Spleen (tissue), 11 donors: ENCODE measurements at regions not wholly inside any gene's neighbourhood (a gene's known extent, or its start where the extent isn't known, plus 50 kb on each side); places are given as distances from the start of the nearest gene placed in this dataset.

ENCODE experiments used
- DNase-seq: peaks from one replicate; pipeline ENCODE4 v3.0.0-alpha.2; 2020
- H3K27ac ChIP-seq, 8 donors: fragments of 200-600 bp; sonication (generic) in 7 of 8; 1 replicate in 4 of 8; 2 replicates in 4 of 8; pipeline versions ENCODE4 v1.5.0 to v1.8.0; 2016 to 2021; ENCODE audit warnings: inconsistent platforms in 4 of 8, mild to moderate bottlenecking in 4 of 8, moderate library complexity in 1 of 8
- H3K27me3 ChIP-seq, 7 donors: fragments of 200-600 bp; sonication (generic) in 6 of 7; replicated peaks in 1 of 7; 1 replicate in 4 of 7; 2 replicates in 3 of 7; pipeline versions ENCODE4 v1.5.0 to v1.8.0; 2016 to 2021; ENCODE audit warnings: inconsistent platforms in 3 of 7, mild to moderate bottlenecking in 1 of 7
- H3K36me3 ChIP-seq, 6 donors: fragments of 200-600 bp; sonication (generic) in 5 of 6; 1 replicate in 4 of 6; 2 replicates in 2 of 6; pipeline versions ENCODE4 v1.5.0 to v1.8.0; 2016 to 2021; ENCODE audit warnings: inconsistent platforms in 2 of 6
- H3K4me1 ChIP-seq, 6 donors: fragments of 200-600 bp; sonication (generic) in 5 of 6; 1 replicate in 3 of 6; 2 replicates in 3 of 6; pipeline versions ENCODE4 v1.5.0 to v1.8.0; 2016 to 2021; ENCODE audit warnings: inconsistent platforms in 3 of 6
- H3K4me3 ChIP-seq, 8 donors: fragments of 200-600 bp; sonication (generic) in 7 of 8; 1 replicate in 4 of 8; 2 replicates in 4 of 8; pipeline versions ENCODE4 v1.5.0 to v1.8.0; 2016 to 2021; ENCODE audit warnings: inconsistent platforms in 4 of 8, mild to moderate bottlenecking in 4 of 8, moderate library complexity in 2 of 8
- H3K9me3 ChIP-seq, 8 donors: fragments of 200-600 bp; sonication (generic) in 7 of 8; 1 replicate in 4 of 8; 2 replicates in 4 of 8; pipeline versions ENCODE4 v1.5.0 to v1.8.0; 2016 to 2021; ENCODE audit warnings: inconsistent platforms in 4 of 8
- POLR2A ChIP-seq, 3 donors: fragments of 450-650 bp; IDR thresholded peaks; one replicate each; pipeline ENCODE4 v1.5.1; 2017; ENCODE audit warnings: antibody characterized with exemption in 3 of 3, mild to moderate bottlenecking in 1 of 3
- POLR2AphosphoS5 ChIP-seq, 3 donors: sonication (generic); formaldehyde crosslinking; IDR thresholded peaks; one replicate each; pipeline ENCODE4 v1.5.1; 2017; ENCODE audit warnings: antibody characterized with exemption in 3 of 3
- WGBS, 5 donors: extraction: QIAGEN DNeasy Blood & Tissue Kit in 3 of 5; methylation state at CpG; one replicate each; pipeline versions ENCODE4 v1.1.5 to v1.1.7; 2013 to 2018; 5-methylcytosine and 5-hydroxymethylcytosine counted together
- intact Hi-C: fragments of 100-400 bp; cut with DNase I; formaldehyde crosslinking; loops from one replicate; pipeline ENCODE4 v1.15.0; 2023; ENCODE audit warnings: low total_unique reads
- TF ChIP-seq, protein P1 (sequence below), 11 experiments: fragments of 200-600 bp in 7 of 11; fragments of 450-650 bp in 4 of 11; sonication (generic) in 4 of 11; IDR thresholded peaks in 8 of 11; conservative IDR thresholded peaks in 3 of 11; 1 replicate in 7 of 11; 2 replicates in 4 of 11; pipeline versions ENCODE4 v1.4.0 to v1.8.0; 2016 to 2021; ENCODE audit warnings: antibody characterized with exemption in 11 of 11, inconsistent platforms in 4 of 11, mild to moderate bottlenecking in 1 of 11
- donor health status: healthy with polysubstance abuse.
- donor health status: DM: no; HTN: no; CAD: no; lungs with moderate emphysema.
- donor health status: DM: no; HTN: no; CAD: no.
- donor health status: Bipolar disorder and iron deficiency.
- donor health status: healthy.
- donor health status: DM: no; HTN: no; CAD: no.
- donor health status: DM: yes; HTN: yes; CAD: no.

DNA sequence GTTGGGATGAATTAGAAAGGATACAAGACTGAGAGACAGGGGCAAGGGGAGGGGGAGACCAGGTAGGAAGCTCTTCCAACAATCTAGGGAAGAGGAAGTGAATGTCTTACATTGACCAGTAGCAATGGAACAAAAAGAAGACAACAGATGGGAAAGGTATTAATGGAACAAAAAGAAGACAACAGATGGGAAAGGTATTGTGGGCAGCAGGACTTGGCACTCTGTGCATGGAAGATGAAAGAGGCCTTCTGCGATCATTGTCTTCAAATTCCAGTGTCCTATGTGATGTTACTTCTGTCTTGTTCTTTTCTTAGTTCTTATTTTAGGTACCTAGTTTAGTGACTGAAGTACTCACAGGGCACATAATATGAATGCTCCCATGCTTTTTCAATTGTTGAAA is 161.8 kb downstream of the PALM2AKAP2 start:
- no peaks in the 10 kb centered on the region for H3K9me3 ChIP-seq
- H3K4me1 ChIP-seq: peaks cover 0 to 7% (median 0%) of the 10 kb centered on the region in 6 donors
- TF ChIP-seq POLR2A (IDR thresholded peaks at IDR 0.05): no peak
- TF ChIP-seq, protein P1, sequence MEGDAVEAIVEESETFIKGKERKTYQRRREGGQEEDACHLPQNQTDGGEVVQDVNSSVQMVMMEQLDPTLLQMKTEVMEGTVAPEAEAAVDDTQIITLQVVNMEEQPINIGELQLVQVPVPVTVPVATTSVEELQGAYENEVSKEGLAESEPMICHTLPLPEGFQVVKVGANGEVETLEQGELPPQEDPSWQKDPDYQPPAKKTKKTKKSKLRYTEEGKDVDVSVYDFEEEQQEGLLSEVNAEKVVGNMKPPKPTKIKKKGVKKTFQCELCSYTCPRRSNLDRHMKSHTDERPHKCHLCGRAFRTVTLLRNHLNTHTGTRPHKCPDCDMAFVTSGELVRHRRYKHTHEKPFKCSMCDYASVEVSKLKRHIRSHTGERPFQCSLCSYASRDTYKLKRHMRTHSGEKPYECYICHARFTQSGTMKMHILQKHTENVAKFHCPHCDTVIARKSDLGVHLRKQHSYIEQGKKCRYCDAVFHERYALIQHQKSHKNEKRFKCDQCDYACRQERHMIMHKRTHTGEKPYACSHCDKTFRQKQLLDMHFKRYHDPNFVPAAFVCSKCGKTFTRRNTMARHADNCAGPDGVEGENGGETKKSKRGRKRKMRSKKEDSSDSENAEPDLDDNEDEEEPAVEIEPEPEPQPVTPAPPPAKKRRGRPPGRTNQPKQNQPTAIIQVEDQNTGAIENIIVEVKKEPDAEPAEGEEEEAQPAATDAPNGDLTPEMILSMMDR (IDR thresholded peaks at IDR 0.05 in 8 of 11, conservative IDR thresholded peaks at IDR 0.05 in 3 of 11): no peak
- no peak for TF ChIP-seq POLR2AphosphoS5 (IDR thresholded peaks at IDR 0.05)
- intact Hi-C loops: no loop called here
- no peak overlapping the region for H3K27ac ChIP-seq
- no peaks in the 10 kb centered on the region for H3K27me3 ChIP-seq
- 96 to 100% (median 100%) methylated on average over 1 of the region's 1 CpG for WGBS, 5 donors
- no peaks in the 10 kb centered on the region for H3K36me3 ChIP-seq
- no peak overlapping the region for H3K4me3 ChIP-seq
- no peak for DNase-seq

DNA sequence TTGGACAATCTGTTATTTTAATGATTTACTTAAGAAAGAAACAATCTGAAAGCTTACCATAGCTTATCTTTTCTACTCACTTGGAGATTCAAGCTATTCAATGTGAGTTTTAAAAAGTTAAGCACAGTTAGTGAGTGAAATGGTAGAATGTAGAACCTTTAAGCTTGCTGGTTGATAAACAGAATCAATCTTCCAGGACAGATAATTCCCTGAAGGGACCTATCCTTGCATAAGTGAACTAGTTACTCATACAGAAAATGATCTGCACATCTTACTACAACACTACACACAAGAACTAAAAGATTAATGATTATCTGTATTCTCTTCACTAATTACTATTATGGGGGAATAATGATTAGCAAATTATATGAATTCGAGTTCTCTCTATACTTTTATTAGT is 165.6 kb downstream of the PALM2AKAP2 start:
- DNase-seq: no peak
- Histone ChIP-seq H3K9me3 (no peaks in the 10 kb centered on the region), H3K4me3 (no peak overlapping the region), H3K4me1 (peaks cover 0 to 3% (median 0%) of the 10 kb centered on the region in 6 donors), H3K27me3 (no peaks in the 10 kb centered on the region), H3K27ac (no peak overlapping the region), H3K36me3 (no peaks in the 10 kb centered on the region)
- intact Hi-C loops: no loop called here
- WGBS, 5 donors: 86 to 92% (median 90%) methylated on average over 1 of the region's 1 CpG
- TF ChIP-seq POLR2AphosphoS5 (IDR thresholded peaks at IDR 0.05) (no peak), POLR2A (IDR thresholded peaks at IDR 0.05) (no peak)
- TF ChIP-seq, protein P1 (IDR thresholded peaks at IDR 0.05 in 8 of 11, conservative IDR thresholded peaks at IDR 0.05 in 3 of 11): no peak

DNA sequence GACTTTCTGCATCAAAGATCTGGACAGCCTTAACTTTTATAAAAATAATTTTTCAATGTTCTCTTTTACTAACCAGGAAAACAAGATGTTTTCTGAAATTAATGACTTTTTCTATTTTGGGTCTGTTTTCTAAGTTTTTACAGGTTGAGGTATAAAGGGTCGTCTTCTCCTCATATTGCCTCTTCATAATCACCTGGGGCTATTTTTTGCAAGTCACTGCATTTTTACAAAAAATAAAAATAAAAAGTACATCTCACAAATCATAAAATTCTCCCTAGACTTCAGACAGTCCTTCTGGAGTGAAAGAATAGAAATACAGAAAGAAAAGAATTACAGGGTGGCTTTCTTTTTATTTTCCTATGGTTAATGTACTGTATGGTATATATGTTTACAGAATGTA is 168.5 kb downstream of the PALM2AKAP2 start:
- Histone ChIP-seq H3K4me1 (no peaks in the 10 kb centered on the region), H3K9me3 (no peaks in the 10 kb centered on the region), H3K27me3 (no peaks in the 10 kb centered on the region), H3K27ac (no peak overlapping the region), H3K36me3 (no peaks in the 10 kb centered on the region), H3K4me3 (no peak overlapping the region)
- TF ChIP-seq POLR2AphosphoS5 (IDR thresholded peaks at IDR 0.05) (no peak), POLR2A (IDR thresholded peaks at IDR 0.05) (no peak)
- TF ChIP-seq, protein P1 (IDR thresholded peaks at IDR 0.05 in 8 of 11, conservative IDR thresholded peaks at IDR 0.05 in 3 of 11): no peak
- DNase-seq: no peak
- WGBS, 5 donors: 78 to 90% (median 84%) methylated on average over 1 of the region's 1 CpG
- intact Hi-C loops: no loop called here

DNA sequence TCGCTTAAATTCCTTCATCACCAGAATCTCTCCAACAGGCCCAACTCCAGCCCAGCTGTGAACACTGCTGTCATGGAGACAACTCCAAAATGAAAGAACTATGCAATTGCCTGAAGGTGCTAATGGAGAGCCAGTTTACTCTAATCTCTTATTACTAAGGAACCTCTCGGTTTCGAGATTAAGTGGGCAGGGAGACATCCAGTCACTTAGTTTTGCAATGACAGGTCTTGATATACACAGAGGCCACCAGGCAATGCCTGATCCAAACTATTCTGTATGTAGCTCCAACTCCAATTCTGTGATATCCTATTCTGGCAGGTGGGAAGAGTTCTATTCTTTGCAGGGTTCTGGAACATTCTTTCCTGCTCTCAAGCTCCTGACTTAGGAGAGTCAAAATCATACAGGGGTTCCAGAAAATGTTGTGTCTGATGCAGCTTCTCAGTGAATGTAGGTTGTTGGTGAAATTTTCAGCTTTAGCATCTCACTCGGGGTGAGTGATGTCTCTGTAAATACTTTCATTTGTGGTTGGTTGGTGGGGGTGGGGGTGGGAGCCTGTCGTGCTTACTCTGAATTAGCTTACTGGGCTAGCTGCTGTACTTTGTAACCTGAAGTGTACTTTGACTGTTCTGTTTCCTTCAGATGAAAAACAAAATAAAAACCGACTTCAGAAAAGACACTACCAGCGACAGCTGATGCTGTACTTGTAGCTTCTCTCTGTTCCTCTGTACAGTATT is 170.9 kb downstream of the PALM2AKAP2 start:
- Histone ChIP-seq H3K9me3 (no peaks in the 10 kb centered on the region), H3K4me1 (peaks cover 0 to 5% (median 0%) of the 10 kb centered on the region in 6 donors), H3K27ac (no peak overlapping the region), H3K27me3 (no peaks in the 10 kb centered on the region), H3K4me3 (no peak overlapping the region), H3K36me3 (no peaks in the 10 kb centered on the region)
- 75 to 81% (median 77%) methylated on average over 7 of the region's 7 CpGs for WGBS, 5 donors
- intact Hi-C loops: no loop called here
- no peak for DNase-seq
- TF ChIP-seq POLR2A (IDR thresholded peaks at IDR 0.05) (no peak), POLR2AphosphoS5 (IDR thresholded peaks at IDR 0.05) (no peak)
- TF ChIP-seq, protein P1 (IDR thresholded peaks at IDR 0.05 in 8 of 11, conservative IDR thresholded peaks at IDR 0.05 in 3 of 11): no peak
